Gastrocnemius medialis (tissue), 4 donors: ENCODE measurements at regions not wholly inside any gene's neighbourhood (a gene's known extent, or its start where the extent isn't known, plus 50 kb on each side); places are given as distances from the start of the nearest gene placed in this dataset.

Source experiments
- ATAC-seq, 2 donors: fragments of 150-250 bp; one replicate each; pipeline ENCODE4 v1.9.1; 2016
- DNase-seq, 2 donors: peaks; one replicate each; pipeline ENCODE4 v3.0.0-alpha.2; 2019
- H3K27ac ChIP-seq, 4 donors: fragments of 200-600 bp; sonication (generic); 1 replicate in 1 of 4; 2 replicates in 3 of 4; pipeline ENCODE4 v1.5.1; 2016 to 2018; ENCODE audit warnings: mild to moderate bottlenecking in 2 of 4, moderate library complexity in 1 of 4
- H3K27me3 ChIP-seq, 3 donors: fragments of 200-600 bp; sonication (generic) in 2 of 3; 1 replicate in 1 of 3; 2 replicates in 2 of 3; pipeline versions ENCODE4 v1.5.1 to v1.6.0; 2016 to 2019; ENCODE audit warnings: mild to moderate bottlenecking in 1 of 3, moderate library complexity in 1 of 3
- H3K36me3 ChIP-seq, 2 donors: fragments of 200-600 bp; sonication (generic) in 1 of 2; one replicate each; pipeline ENCODE4 v1.5.1; 2017 to 2018
- H3K4me1 ChIP-seq, 2 donors: fragments of 200-600 bp; sonication (generic) in 1 of 2; one replicate each; pipeline ENCODE4 v1.5.1; 2016 to 2017; ENCODE audit warnings: mild to moderate bottlenecking in 2 of 2
- H3K4me3 ChIP-seq, 4 donors: fragments of 200-600 bp; sonication (generic) in 3 of 4; 1 replicate in 1 of 4; 2 replicates in 3 of 4; pipeline ENCODE4 v1.5.1; 2016 to 2019; ENCODE audit warnings: mild to moderate bottlenecking in 2 of 4
- H3K9me3 ChIP-seq, 3 donors: fragments of 200-600 bp; sonication (generic) in 2 of 3; 1 replicate in 1 of 3; 2 replicates in 2 of 3; pipeline ENCODE4 v1.5.1; 2016 to 2019
- CTCF ChIP-seq, 5 experiments: fragments of 450-650 bp in 3 of 5; fragments of 200-600 bp in 2 of 5; sonication (generic) in 2 of 5; IDR thresholded peaks in 4 of 5; conservative IDR thresholded peaks in 1 of 5; 1 replicate in 4 of 5; 2 replicates in 1 of 5; pipeline ENCODE4 v1.5.1; 2016 to 2019; ENCODE audit warnings: antibody characterized with exemption in 5 of 5, mild to moderate bottlenecking in 3 of 5, moderate library complexity in 3 of 5
- POLR2A ChIP-seq, 2 donors: fragments of 450-650 bp; IDR thresholded peaks; one replicate each; pipeline ENCODE4 v1.6.1; 2017; ENCODE audit warnings: antibody characterized with exemption in 2 of 2, mild to moderate bottlenecking in 2 of 2, moderate library complexity in 2 of 2
- in situ Hi-C, 4 donors: fragments of 200-750 bp; cut with MboI; loops; one replicate each; pipeline versions ENCODE4 v1.15.0 to v1.8.0; 2017; ENCODE audit warnings: low sequenced_read_pairs in 4 of 4
- intact Hi-C: fragments of 100-400 bp; cut with DNase I; formaldehyde crosslinking; loops from one replicate; pipeline ENCODE4 v1.15.1; 2023; ENCODE audit warnings: low total_unique reads

GRCh38 chr2:37453027-37453426 lies 108.6 kb downstream of the QPCT start:
- in situ Hi-C loops (no loop called here), intact Hi-C loops (no loop called here)
- DNase-seq, result no peak
- H3K9me3 ChIP-seq, result no peaks in the 10 kb centered on the region
- H3K4me1 ChIP-seq, result no peaks in the 10 kb centered on the region
- no peak for TF ChIP-seq POLR2A (IDR thresholded peaks at IDR 0.05)
- TF ChIP-seq CTCF (IDR thresholded peaks at IDR 0.05 in 4 of 5, conservative IDR thresholded peaks at IDR 0.05 in 1 of 5), result no peak
- no peaks in the 10 kb centered on the region for H3K36me3 ChIP-seq
- no peak overlapping the region for H3K27ac ChIP-seq
- ATAC-seq, result no peak
- H3K27me3 ChIP-seq, result no peaks in the 10 kb centered on the region
- H3K4me3 ChIP-seq, result no peak overlapping the region

GRCh38 chr2:37454851-37455762 lies 110.7 kb downstream of the QPCT start:
- intact Hi-C loops, result no loop called here
- Histone ChIP-seq H3K27me3 (no peaks in the 10 kb centered on the region), H3K36me3 (no peaks in the 10 kb centered on the region), H3K27ac (no peak overlapping the region), H3K4me3 (no peak overlapping the region), H3K9me3 (no peaks in the 10 kb centered on the region), H3K4me1 (no peaks in the 10 kb centered on the region)
- DNase-seq, result no peak
- no peak for ATAC-seq
- in situ Hi-C loops, result no loop called here
- TF ChIP-seq POLR2A (IDR thresholded peaks at IDR 0.05), result no peak
- TF ChIP-seq CTCF (IDR thresholded peaks at IDR 0.05 in 4 of 5, conservative IDR thresholded peaks at IDR 0.05 in 1 of 5), result no peak

GRCh38 chr2:37456479-37456878 lies 112.0 kb downstream of the QPCT start:
- H3K27ac ChIP-seq, result no peak overlapping the region
- intact Hi-C loops, result no loop called here
- H3K9me3 ChIP-seq, result no peaks in the 10 kb centered on the region
- DNase-seq (no peak), ATAC-seq (no peak)
- no peaks in the 10 kb centered on the region for H3K36me3 ChIP-seq
- H3K27me3 ChIP-seq, result no peaks in the 10 kb centered on the region
- H3K4me3 ChIP-seq, result no peak overlapping the region
- TF ChIP-seq CTCF (IDR thresholded peaks at IDR 0.05 in 4 of 5, conservative IDR thresholded peaks at IDR 0.05 in 1 of 5) (no peak), POLR2A (IDR thresholded peaks at IDR 0.05) (no peak)
- in situ Hi-C loops, result no loop called here
- H3K4me1 ChIP-seq, result no peaks in the 10 kb centered on the region

GRCh38 chr2:37457401-37457901 lies 113.0 kb downstream of the QPCT start:
- Histone ChIP-seq H3K4me1 (no peaks in the 10 kb centered on the region), H3K27ac (no peak overlapping the region), H3K27me3 (no peaks in the 10 kb centered on the region), H3K9me3 (no peaks in the 10 kb centered on the region), H3K4me3 (no peak overlapping the region), H3K36me3 (no peaks in the 10 kb centered on the region)
- in situ Hi-C loops (no loop called here), intact Hi-C loops (no loop called here)
- no peak for DNase-seq
- no peak for ATAC-seq
- TF ChIP-seq CTCF (IDR thresholded peaks at IDR 0.05 in 4 of 5, conservative IDR thresholded peaks at IDR 0.05 in 1 of 5) (no peak), POLR2A (IDR thresholded peaks at IDR 0.05) (no peak)
